Breast epithelium (tissue), 3 donors: ENCODE measurements at regions not wholly inside any gene's neighbourhood (a gene's known extent, or its start where the extent isn't known, plus 50 kb on each side); places are given as distances from the start of the nearest gene placed in this dataset.

Source experiments
- CTCF ChIP-seq, 3 donors: fragments of 450-650 bp; IDR thresholded peaks; one replicate each; pipeline ENCODE4 v1.5.1; 2016 to 2017; ENCODE audit warnings: antibody characterized with exemption in 3 of 3, mild to moderate bottlenecking in 3 of 3, moderate library complexity in 3 of 3
- POLR2A ChIP-seq: fragments of 450-650 bp; IDR thresholded peaks from one replicate; pipeline ENCODE4 v1.6.1; 2016; ENCODE audit warnings: antibody characterized with exemption, mild to moderate bottlenecking, moderate library complexity

GRCh38 chr5:116883875-116884274 lies 309.3 kb upstream of the SEMA6A start:
- TF ChIP-seq POLR2A (no peak), CTCF (IDR thresholded peaks at IDR 0.05) (no peak)
